A549 (cell line): ENCODE measurements at regions not wholly inside any gene's neighbourhood (a gene's known extent, or its start where the extent isn't known, plus 50 kb on each side); places are given as distances from the start of the nearest gene placed in this dataset.

Experiments used
- BHLHE40 ChIP-seq: IDR thresholded peaks from 2 replicates; pipeline ENCODE4 v1.6.1; 2012; ENCODE audit warnings: low read depth, low read length, inconsistent platforms
- CEBPB ChIP-seq, 2 experiments: fragments of >200 bp in 1 of 2; sonication (Bioruptor Twin) in 1 of 2; formaldehyde crosslinking in 1 of 2; IDR thresholded peaks; 2 replicates each; pipeline ENCODE4 v1.6.1; 2012 to 2016
- CHD2 ChIP-seq: fragments of 150-350 bp; IDR thresholded peaks from 2 replicates; pipeline ENCODE4 v1.6.1; 2014; ENCODE audit warnings: low read length; ENCODE audit not compliant: partially characterized antibody
- CTCF ChIP-seq: fragments of >200 bp; sonication (Bioruptor Twin); formaldehyde crosslinking; IDR thresholded peaks from 3 replicates; pipeline ENCODE4 v1.5.1; 2016
- GATA3 ChIP-seq: IDR thresholded peaks from 2 replicates; pipeline ENCODE4 v1.6.1; 2012; ENCODE audit warnings: borderline replicate concordance
- JUNB ChIP-seq: fragments of >200 bp; sonication (Bioruptor Twin); formaldehyde crosslinking; IDR thresholded peaks from 2 replicates; pipeline ENCODE4 v1.6.1; 2016
- MAFK ChIP-seq: fragments of 450-650 bp; IDR thresholded peaks from 2 replicates; pipeline ENCODE4 v1.6.1; 2014; ENCODE audit not compliant: partially characterized antibody
- POLR2A ChIP-seq: IDR thresholded peaks from 2 replicates; pipeline ENCODE4 v1.6.1; 2012; ENCODE audit warnings: mild to moderate bottlenecking, low read length
- POLR2AphosphoS2 ChIP-seq: conservative IDR thresholded peaks from 2 replicates; pipeline ENCODE4 v1.6.1; 2012; ENCODE audit warnings: low read length, improper control_type of control experiment, inconsistent platforms
- TP53 ChIP-seq: fragments of 250-450 bp; sonication (Bioruptor Pico); IDR thresholded peaks from 2 replicates; pipeline ENCODE4 v1.5.0; 2021; ENCODE audit warnings: mild to moderate bottlenecking, moderate library complexity
- TF ChIP-seq, protein P1 (sequence below): IDR thresholded peaks from 2 replicates; pipeline ENCODE4 v1.6.1; 2012
- TF ChIP-seq, protein P2 (sequence below): fragments of 150-350 bp; IDR thresholded peaks from 2 replicates; pipeline ENCODE4 v1.6.1; 2014; ENCODE audit warnings: low read depth, mild to moderate bottlenecking, low read length

DNA sequence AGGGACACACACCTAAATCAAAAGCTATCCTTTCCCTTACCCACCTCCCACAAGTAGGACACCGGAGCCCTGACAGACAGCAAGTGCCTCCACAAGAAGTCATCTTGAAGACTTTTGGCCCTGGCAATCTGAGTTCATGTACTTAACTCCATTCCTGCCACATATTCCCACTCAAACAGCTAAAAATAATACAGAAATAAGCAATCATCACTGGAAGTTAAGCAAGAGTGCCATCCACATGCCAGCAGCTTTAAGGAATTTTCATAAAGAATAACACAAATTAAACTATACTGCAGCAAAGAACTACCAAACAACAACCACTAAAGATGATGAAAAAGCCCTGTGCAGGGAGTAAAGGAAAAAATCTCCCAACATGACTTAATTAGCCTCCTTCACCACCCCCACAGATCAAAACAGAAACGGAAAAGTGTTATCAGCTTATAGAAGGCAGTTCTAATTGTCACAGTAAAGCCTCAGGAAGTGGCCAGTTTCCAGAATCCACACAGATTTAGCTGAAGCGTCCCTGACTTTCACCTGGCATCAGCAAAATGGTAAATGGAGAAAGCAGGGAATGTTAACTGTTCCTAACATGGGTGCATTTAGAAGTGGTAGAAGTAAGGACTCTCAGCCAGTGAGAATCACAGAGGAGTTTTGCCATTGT lies 343.9 kb downstream of the TBC1D4 start:
- no peak for TF ChIP-seq TP53
- TF ChIP-seq, protein P1, sequence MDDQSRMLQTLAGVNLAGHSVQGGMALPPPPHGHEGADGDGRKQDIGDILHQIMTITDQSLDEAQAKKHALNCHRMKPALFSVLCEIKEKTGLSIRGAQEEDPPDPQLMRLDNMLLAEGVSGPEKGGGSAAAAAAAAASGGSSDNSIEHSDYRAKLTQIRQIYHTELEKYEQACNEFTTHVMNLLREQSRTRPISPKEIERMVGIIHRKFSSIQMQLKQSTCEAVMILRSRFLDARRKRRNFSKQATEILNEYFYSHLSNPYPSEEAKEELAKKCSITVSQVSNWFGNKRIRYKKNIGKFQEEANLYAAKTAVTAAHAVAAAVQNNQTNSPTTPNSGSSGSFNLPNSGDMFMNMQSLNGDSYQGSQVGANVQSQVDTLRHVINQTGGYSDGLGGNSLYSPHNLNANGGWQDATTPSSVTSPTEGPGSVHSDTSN: no peak
- TF ChIP-seq MAFK: no peak
- no peak for TF ChIP-seq CTCF
- TF ChIP-seq POLR2A: no peak
- no peak for TF ChIP-seq JUNB
- TF ChIP-seq, protein P2, sequence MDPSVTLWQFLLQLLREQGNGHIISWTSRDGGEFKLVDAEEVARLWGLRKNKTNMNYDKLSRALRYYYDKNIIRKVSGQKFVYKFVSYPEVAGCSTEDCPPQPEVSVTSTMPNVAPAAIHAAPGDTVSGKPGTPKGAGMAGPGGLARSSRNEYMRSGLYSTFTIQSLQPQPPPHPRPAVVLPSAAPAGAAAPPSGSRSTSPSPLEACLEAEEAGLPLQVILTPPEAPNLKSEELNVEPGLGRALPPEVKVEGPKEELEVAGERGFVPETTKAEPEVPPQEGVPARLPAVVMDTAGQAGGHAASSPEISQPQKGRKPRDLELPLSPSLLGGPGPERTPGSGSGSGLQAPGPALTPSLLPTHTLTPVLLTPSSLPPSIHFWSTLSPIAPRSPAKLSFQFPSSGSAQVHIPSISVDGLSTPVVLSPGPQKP: no peak
- no peak for TF ChIP-seq POLR2AphosphoS2
- TF ChIP-seq BHLHE40: no peak
- TF ChIP-seq CEBPB (IDR thresholded peaks at IDR 0.05): no peak
- TF ChIP-seq GATA3: no peak
- TF ChIP-seq CHD2: no peak
